ENCODE measurements at regions not wholly inside any gene's neighbourhood (a gene's known extent, or its start where the extent isn't known, plus 50 kb on each side); places are given as distances from the start of the nearest gene placed in this dataset.

- TF ChIP-seq CTCF (conservative IDR thresholded peaks at IDR 0.05; ENCODE audit: low read depth, low read length) (no peak), EZH2phosphoT487 (IDR thresholded peaks at IDR 0.05; ENCODE audit: borderline replicate concordance, low read length) (no peak), EZH2 (IDR thresholded peaks at IDR 0.05; ENCODE audit: low read length, unreplicated experiment) (no peak)
Measured at GRCh38 chr18:35904389-35905037, 68.0 kb upstream of the RMP24 start.

Data from PC-3 (cell line).